IPS-11a (cell line): ENCODE measurements at regions not wholly inside any gene's neighbourhood (a gene's known extent, or its start where the extent isn't known, plus 50 kb on each side); places are given as distances from the start of the nearest gene placed in this dataset.

Experiments used
- H3K4me3 ChIP-seq: one replicate; pipeline ENCODE4 v1.5.1; 2013; ENCODE audit warnings: low read depth, low read length, control low read depth

GRCh38 chr4:153075836-153076518 is 128.3 kb upstream of the TRIM2 start:
- no peak overlapping the region for H3K4me3 ChIP-seq

GRCh38 chr4:153076861-153077260 is 127.4 kb upstream of the TRIM2 start:
- no peak overlapping the region for H3K4me3 ChIP-seq

GRCh38 chr4:153079857-153080391 is 124.3 kb upstream of the TRIM2 start:
- H3K4me3 ChIP-seq: no peak overlapping the region

GRCh38 chr4:153081006-153081580 is 123.2 kb upstream of the TRIM2 start:
- no peak overlapping the region for H3K4me3 ChIP-seq

GRCh38 chr4:153081693-153082092 is 122.5 kb upstream of the TRIM2 start:
- H3K4me3 ChIP-seq: no peak overlapping the region

- no peak overlapping the region for H3K4me3 ChIP-seq
Observed at GRCh38 chr4:153082322-153083301, 121.6 kb upstream of the TRIM2 start.

GRCh38 chr4:153083447-153083947 is 120.7 kb upstream of the TRIM2 start:
- no peak overlapping the region for H3K4me3 ChIP-seq

- no peak overlapping the region for H3K4me3 ChIP-seq
Observed at GRCh38 chr4:153084224-153084979, 119.8 kb upstream of the TRIM2 start.

- no peak overlapping the region for H3K4me3 ChIP-seq
Observed at GRCh38 chr4:153084980-153085630, 119.1 kb upstream of the TRIM2 start.

GRCh38 chr4:153087671-153088194 is 116.5 kb upstream of the TRIM2 start:
- no peak overlapping the region for H3K4me3 ChIP-seq

- no peak overlapping the region for H3K4me3 ChIP-seq
Observed at GRCh38 chr4:153089742-153090141, 114.5 kb upstream of the TRIM2 start.

GRCh38 chr4:153090181-153090580 is 114.1 kb upstream of the TRIM2 start:
- no peak overlapping the region for H3K4me3 ChIP-seq

GRCh38 chr4:153090670-153091385 is 113.4 kb upstream of the TRIM2 start:
- no peak overlapping the region for H3K4me3 ChIP-seq

GRCh38 chr4:153093396-153093795 is 110.8 kb upstream of the TRIM2 start:
- no peak overlapping the region for H3K4me3 ChIP-seq

- H3K4me3 ChIP-seq: no peak overlapping the region
Observed at GRCh38 chr4:153093802-153094201, 110.4 kb upstream of the TRIM2 start.

GRCh38 chr4:153094435-153094834 is 109.8 kb upstream of the TRIM2 start:
- no peak overlapping the region for H3K4me3 ChIP-seq

GRCh38 chr4:153095448-153096204 is 108.6 kb upstream of the TRIM2 start:
- no peak overlapping the region for H3K4me3 ChIP-seq

GRCh38 chr4:153096344-153096743 is 107.9 kb upstream of the TRIM2 start:
- H3K4me3 ChIP-seq: no peak overlapping the region
